Nucleus accumbens (tissue), 56 donors: ENCODE measurements at regions not wholly inside any gene's neighbourhood (a gene's known extent, or its start where the extent isn't known, plus 50 kb on each side); places are given as distances from the start of the nearest gene placed in this dataset.

Experiments used
- DNase-seq, 56 donors: peaks; one replicate each; lab custom pipeline; 2025; lab: John Stamatoyannopoulos, UW

DNA sequence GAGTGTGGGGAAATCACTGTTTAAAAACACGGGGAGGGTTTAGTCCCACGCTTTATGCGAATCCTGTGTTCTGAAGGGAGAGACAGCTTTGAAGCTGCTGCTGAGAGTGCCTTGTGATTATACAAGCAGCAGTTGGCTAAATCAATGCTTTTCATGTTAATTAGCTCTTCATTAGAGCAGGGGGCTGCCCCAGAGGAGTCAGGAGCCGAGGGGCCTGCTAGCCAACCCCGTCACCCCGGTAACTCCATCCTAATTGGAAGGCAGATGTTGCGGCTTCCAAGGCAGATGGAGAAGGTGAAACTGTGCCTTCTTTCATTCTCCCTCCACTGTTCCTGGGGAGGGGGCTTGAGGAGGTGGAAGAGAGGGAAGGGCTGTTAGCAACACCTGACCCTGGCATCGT is 92.4 kb upstream of the ANKRD34C start:
- DNase-seq = peak in 1 of 56 donors; percentile 5

DNA sequence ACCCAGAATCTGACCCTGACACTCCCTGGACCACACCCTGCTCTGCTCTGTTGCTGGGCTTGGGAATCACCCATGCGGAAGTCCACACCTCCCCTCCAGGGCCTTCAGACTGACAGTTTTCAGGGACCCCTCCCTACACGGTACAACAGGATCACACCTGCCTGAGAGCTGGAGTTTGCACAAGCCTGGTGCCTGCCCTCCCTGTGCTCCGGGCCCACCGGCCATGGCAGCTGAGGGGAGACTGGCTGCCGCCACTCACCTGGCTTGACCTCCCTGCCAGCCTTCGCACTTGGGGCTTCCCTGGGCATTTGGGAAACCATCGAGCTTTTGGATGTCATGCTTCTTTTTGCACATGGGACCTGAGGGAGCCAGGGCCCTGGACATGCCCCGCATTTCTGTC is 95.9 kb upstream of the ANKRD34C start:
- no peak for DNase-seq

DNA sequence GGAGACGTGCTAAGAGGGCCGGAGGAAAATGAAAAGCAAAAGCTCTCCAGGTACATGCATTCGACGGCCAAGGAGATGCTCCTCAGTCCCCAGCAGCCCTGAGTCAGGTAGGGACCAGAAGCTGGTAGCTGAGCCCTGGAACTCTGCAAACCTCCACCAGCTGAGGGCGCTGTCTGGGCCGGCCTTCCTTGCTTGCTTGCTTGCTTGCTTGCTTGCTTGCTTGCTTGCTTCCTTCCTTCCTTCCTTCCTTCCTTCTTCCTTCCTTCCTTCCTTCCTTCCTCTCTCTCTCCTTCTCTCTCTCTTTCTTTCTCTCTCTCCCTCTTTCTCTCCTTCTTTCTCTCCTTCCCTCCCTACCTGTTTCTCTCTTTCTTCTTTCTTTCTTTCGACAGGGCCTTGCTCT is 94.6 kb upstream of the RASGRF1 start:
- DNase-seq = peak in 6 of 56 donors; percentile 2 to 28 (median 8)

DNA sequence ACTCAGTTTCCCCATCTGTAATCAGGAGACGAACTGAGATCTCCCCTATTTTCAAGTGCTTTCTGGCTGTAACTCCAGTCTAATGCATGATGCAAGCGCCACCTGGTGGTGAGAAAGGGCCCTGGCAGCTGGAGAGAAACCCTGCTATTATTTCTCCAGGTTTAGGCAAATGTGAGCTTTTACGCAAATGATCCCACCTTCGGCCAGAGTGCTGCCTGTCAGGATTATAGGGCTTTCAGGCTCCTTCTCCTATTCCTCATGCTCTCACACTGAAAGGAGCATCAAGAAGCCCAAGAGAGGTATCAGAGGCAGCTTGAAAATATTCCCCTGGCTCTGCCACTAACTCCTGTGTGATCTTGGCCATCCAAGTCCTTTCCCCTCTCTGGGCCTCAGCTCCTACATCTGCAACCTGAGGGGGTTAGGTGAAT is 93.9 kb upstream of the RASGRF1 start:
- peak in 50 of 56 donors; percentile 5 to 90 (median 45) for DNase-seq

DNA sequence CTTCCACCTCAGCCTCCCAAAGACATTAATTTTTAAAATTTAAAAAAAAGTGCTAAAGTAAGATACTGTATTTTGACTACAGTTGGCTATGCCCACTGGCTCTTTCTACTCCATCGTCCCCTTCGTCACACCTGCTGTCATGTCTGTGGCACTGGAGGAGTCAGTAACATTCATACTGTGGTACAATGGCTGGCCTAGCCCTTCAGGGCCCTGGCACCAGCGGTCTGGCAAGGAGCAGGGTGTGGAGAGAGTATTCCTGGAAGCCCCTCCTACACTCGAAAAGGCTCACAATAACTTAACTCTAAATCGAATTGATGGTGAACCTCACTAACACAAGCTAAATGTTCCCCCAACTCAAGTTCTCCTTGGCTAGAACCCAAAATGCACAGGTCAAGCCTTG is 89.7 kb upstream of the RASGRF1 start:
- no peak for DNase-seq

DNA sequence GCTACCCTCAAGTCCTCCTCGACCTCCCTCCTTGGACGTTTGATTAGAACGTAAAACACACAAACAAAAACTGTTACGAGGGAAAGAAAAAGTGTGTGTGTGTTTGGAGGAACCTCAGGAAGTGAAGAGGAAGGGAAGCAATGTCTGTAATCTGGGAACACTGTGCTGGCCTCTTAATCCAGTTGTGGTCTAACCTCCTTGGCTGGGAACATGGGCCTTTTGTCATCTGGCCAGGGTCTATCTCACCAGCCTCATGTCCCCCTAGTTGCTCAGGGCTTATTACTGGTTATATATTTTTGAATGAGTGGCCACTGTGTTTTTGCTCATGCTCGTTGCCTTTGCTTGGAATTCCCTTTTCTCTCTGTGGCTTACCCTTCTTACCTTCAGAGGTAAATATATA is 89.0 kb upstream of the RASGRF1 start:
- DNase-seq = no peak

DNA sequence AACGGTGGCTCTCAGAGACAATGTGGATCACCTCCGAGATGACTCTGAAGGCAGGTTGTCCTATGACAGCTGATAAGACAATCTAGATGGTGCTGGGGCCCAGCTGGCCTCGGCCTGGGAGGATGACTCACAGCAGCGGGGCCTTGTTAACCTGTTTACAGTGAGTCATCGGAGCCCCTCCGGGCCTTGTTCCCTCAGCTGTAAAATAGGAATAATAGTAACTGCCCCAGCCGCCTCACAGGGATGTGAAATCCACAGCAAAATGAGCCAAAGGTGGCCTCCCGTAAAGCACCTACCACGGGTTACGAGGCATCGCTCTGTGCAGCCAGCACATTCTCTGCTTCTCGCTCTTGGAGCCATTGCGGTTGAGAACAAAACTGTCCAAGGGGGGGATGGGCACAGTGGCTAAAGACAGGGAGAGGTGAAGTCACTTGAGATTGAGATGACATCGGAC is 88.6 kb upstream of the RASGRF1 start:
- no peak for DNase-seq

DNA sequence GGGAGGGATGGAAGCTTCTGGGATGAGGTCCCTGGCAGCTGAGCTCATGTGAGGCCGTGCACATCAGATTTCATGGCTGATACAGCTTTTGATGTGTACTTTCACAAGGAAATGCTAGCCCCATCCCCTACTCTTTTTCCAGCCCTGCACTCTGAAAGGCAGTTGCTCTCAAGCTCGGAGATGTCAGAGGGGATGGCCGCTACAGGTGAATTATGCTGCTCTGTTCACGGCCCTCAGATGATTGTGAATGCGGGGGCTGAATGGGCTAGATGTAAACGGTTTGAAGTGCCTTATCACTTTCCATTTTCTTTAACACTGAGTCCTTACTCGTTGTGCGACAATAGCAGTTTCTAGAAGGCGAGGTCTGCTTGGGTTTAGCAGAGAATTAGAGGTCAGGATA is 88.0 kb upstream of the RASGRF1 start:
- DNase-seq = no peak

DNA sequence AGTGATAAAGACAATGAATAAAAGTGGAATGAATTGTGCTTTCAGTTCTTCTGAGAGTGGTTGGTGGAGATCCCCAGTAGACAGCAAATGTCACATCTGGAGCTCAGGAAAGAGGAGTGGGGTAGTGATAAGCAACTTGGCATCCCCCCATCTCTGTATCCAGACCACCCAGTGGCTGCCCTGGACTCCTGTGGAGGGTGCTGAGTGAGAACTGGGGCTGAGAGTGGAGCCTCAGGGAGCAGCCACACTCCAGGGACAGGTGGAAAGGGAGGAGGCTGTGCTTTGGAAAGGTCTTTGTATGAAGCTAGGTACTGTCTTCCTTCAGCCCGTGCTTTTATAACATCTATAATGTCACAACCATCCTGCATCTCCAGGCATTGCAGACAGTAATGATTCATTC is 85.6 kb upstream of the RASGRF1 start:
- DNase-seq = no peak

DNA sequence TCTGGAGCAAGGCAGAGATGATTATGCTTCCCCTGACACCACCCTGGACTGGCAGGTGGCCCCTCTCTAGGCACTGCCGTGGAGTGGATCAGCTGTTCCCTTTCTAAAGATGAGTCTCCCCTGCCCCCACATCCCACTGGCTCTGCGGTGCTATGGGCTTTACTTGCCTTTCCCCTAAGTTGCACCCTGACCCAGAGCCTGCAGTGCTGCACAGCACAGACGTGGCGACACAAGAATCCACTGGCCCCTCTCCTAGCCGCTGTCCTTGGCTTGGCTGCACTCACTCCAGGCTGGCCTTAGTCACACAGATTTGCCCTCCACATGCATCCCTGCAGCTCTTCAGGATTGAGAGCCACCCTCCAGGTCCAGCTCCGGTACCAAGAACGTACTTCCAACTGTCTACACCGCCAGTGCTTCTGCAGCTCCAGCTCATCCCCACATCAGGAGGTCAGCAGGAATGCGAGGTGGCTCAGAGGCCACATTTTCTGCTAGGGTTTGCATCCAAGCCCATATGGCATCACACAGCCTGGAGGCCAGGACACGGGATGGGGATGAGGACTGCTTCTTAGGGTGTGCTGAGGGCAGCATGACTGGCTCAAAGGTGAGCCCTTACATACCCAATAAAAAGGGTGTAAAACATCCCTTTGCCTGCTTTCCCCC is 82.4 kb upstream of the RASGRF1 start:
- DNase-seq = no peak

DNA sequence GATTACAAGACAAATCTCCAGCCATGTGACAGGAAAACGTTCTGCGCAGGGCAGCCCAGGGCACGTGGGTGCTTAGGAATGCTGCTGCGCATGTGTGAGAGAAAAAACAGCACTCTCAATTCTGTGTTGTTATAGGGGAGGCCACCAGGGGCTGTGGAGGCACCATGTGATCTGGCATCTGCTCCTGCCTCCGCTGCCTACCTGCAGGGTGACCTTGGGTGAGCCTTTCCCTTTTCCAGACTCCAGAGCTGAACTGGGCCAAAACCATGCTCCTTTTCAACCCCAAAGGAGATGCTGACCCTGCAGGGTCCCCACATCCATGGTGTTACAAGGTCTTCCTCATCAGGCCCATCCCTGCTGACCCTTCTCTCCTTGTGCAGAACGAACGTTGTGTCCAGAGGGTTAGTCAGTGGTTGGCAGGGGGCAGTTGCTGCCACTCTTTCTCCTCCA is 81.5 kb upstream of the RASGRF1 start:
- no peak for DNase-seq

DNA sequence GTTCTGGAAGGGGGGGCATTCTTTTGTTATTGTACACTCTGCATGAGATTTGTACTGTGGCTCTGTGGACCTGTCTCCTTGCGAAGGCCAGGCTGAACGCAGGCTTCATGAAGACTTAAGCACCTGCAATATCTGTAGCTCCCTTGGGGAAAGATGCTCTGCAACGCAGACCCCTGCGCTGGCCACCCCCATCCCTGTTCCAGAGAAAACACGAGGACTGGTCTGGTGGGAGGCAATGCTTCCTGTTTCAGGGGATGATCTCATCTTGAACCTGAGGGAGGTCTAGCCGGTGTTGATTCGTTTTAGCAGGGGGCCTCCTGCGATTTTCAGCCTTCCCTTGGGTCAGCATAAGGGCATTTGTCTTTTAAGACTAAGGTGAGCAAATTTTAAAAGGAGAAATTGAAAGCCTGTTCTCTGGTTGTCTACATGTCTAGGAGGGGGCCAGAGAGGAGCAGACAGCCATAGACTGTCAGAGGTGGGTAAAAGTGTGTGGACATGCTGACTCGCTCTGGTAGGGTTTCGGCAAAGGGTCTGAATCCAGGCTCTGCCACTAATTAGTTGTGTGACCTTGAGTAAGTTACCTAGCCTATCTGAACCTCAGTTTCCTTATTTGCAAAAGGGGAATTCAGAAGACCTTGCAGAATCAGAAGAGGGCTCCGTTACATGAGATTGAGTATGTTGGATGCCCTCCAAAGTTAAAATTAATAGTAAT is 80.9 kb upstream of the RASGRF1 start:
- DNase-seq = no peak

DNA sequence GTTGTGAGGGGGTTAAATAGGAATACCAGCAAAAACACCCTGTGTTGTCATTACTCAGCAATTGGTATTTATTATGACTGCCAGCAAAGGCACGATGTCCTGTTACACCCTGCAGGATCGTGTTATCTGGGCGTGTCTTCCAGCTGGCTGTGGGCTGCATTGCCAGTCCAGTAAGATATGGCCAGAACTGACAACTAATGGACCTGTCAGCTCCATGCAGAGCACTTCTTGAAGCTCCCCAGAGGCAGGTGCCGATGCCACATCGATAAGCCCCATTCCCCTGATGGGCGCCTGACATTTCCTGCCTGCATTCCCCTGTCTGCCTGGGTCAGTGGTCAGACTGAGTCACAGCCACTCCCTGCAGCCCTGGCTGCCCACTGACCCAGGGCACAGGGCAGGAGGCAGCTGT is 79.7 kb upstream of the RASGRF1 start:
- no peak for DNase-seq

DNA sequence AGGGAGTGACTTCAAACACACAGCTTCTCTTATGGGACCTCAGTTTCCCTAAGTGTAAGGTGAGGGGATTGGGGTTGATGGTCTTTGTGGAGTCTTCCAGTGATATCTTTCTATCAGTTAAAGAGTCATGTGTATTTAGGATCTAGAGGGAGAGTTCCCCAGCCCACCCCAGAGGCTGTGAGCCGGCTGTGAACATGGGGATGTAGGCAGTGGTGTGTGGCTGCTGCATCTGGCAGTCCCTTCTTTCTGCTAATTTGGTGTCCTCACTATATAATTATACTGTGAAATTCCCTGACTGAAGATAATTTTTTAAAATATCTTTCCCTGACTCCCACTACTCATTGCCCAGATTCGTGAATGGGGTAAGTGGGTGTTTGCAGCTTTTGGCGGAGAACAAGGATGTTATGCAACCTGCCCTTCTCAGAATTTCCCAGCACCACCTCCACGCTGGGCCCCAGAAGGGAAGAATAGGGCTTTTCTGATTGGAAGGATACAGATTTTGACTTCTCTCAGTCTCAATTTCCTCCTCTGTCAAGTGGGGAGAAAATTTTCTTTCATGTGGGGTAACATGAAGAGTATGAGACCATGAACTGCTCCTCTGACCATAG is 79.0 kb upstream of the RASGRF1 start:
- DNase-seq = peak in 15 of 56 donors; percentile 3 to 61 (median 34)

DNA sequence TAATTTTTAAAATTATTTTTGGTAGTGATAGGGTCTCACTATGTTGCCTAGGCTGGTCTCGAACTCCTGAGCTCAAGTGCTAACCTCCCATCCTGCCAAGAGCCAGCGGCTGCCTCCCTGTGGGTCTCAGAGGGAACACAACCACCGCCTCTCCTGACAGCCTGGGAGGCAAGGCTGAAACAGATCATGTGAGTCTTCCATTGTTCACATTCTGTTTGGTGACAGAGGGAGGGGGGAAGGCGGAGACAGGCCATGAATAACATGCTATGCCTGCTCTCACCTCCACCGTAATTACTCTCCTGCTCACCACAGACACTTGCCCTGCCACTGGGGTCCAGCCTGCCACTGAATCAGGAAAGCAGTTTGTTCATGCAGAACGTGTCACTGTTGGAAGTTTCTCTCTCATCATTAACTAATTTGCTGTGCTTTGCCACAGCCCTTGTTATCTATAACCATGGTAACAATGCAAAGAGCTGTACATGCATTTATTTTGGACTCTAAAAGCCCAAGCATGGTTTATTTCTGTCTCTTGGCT is 78.4 kb upstream of the RASGRF1 start:
- peak in 44 of 56 donors; percentile 7 to 72 (median 40) for DNase-seq

DNA sequence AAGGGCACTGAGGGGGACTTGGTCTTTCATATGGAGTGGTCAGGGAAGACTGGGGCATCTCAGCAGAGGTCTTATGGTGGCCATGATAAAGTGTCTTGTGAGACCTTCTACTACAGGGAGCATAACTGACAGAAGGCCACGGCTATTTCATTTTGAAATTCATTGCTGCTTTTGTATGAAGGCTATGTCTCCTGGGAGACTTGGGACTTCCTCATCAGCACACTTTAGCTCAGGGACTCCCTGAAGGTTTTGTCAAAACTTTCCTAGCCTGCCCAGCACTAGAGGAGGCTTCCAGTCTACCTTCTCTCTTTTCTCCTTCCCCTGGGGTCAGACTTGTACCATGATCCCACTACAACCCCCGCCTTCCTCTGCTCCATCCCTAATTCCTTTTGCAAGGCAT is 77.2 kb upstream of the RASGRF1 start:
- DNase-seq = no peak

DNA sequence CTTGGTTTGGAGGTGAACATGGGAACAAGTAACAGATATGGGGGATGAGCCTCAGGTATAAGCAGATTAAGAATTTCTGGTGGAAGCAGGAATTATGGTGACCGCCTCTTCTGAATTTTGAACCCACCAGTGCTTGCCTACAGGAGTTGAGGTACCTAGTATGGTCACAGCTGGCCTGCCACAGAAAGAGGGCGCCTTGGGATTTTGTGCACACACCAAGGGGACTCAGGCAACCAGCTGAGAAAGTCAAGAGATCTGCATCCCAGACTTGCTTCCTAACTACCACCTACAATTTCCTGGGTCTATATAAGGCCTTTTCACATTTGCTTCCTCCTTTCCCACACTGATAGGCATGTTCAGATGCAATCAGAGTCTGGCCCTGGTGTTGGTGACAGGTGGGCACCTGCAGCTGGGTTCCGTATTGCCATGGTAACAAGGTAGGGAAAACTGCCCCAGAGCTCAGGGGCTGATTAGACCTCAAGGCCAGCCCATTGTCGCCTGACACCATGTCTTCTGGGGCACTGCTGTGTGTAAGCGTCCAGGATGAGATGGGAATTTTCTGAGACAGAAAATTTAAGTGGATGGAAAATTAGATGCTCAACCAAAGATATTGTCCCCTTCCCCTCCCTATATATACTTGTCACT is 75.9 kb upstream of the RASGRF1 start:
- DNase-seq = no peak

DNA sequence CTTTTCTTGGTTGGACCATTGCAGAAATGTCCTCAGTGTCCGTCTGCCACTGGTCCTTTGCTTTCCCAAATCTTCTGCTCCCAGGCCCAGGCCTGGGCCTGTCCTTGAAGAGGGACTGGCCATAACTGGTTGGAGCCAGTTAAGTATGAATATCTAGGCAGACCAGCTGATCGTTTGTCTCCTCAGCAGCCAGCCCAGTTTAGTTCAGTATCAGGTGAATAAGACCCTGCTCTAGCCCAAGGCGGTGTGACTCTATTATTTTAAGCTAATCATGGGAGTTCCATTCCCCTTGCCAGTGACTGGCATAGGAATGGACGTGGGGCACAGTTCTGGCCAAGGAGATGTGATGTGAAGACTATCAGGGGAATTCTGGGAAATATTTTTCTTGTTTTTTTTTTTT is 73.9 kb upstream of the RASGRF1 start:
- no peak for DNase-seq

DNA sequence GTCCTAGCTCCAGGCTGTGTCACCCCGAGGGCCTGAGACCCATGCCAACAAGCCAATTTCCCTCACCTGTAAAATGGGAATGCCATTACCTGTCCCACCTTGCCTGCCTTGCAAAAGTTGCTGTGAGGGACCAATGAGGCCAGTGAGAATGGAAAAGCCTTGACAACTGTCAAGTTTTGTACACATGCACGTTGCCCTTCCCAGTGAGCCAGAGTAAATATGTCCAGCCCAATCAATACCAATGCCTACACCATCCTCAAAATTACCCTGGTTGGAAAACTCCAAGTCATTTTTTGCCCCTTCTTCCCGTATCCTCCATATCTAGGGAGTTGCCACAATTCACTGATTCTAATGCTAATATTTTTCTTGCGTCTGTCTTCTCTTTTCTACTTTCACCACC is 73.5 kb upstream of the RASGRF1 start:
- DNase-seq = no peak

DNA sequence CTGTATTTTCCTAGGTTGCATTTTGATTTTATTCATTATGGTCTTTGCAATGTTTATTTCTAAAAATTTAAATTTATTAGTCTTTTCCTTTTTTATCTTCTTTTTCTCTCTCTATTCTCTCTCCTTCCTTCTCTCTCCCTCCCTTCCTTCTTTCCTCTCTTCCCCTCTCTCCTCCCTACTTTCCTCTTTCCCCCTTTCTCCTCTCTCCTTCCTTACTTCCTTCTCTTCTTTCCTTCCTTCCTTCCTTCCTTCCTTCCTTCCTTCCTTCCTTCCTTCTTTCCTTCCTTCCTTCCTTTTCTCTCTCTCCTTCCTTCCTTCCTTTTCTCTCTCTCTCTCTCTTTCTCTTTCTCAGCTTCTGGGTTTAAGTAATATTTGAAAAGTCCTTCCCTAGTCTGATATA is 72.8 kb upstream of the RASGRF1 start:
- no peak for DNase-seq
